Memory B cell (primary cell): ENCODE measurements at regions not wholly inside any gene's neighbourhood (a gene's known extent, or its start where the extent isn't known, plus 50 kb on each side); places are given as distances from the start of the nearest gene placed in this dataset.
A peak's percentile ranks its signal among the peaks of the same experiment; 100 is the strongest.

Experiments used
- ATAC-seq: fragments of 150-1000 bp; cut with Tn5 transposase; 2 replicates; pipeline ENCODE4 v1.10.0; 2021; ENCODE audit warnings: low read depth, mild to moderate bottlenecking, moderate library complexity
- DNase-seq, 2 donors: peaks; one replicate each; pipeline ENCODE4 v3.0.0; 2022; ENCODE audit warnings: low spot score in 2 of 2
- H3K27ac Mint-ChIP-seq: one replicate; pipeline ENCODE4 v1.8.0; 2022; ENCODE audit warnings: mild to moderate bottlenecking, moderate library complexity, mixed read lengths
- H3K27me3 Mint-ChIP-seq: one replicate; pipeline ENCODE4 v1.8.0; 2022; ENCODE audit warnings: mixed read lengths
- H3K36me3 Mint-ChIP-seq: one replicate; pipeline ENCODE4 v1.8.0; 2022; ENCODE audit warnings: mild to moderate bottlenecking, mixed read lengths
- H3K4me1 Mint-ChIP-seq: one replicate; pipeline ENCODE4 v1.8.0; 2022; ENCODE audit warnings: mixed read lengths
- H3K4me3 Mint-ChIP-seq: one replicate; pipeline ENCODE4 v1.8.0; 2022; ENCODE audit warnings: mild to moderate bottlenecking, moderate library complexity, mixed read lengths
- H3K9me3 Mint-ChIP-seq: one replicate; pipeline ENCODE4 v1.8.0; 2022; ENCODE audit warnings: mixed read lengths

- H3K36me3 Mint-ChIP-seq = no peaks in the 10 kb centered on the region
- H3K4me3 Mint-ChIP-seq = no peak overlapping the region
- no peaks in the 10 kb centered on the region for H3K9me3 Mint-ChIP-seq
- no peak for DNase-seq
- peaks cover 19% of the 10 kb centered on the region for H3K4me1 Mint-ChIP-seq
- H3K27me3 Mint-ChIP-seq = no peaks in the 10 kb centered on the region
- no peak for ATAC-seq
- H3K27ac Mint-ChIP-seq = no peak overlapping the region
Measured at GRCh38 chr14:34335968-34336367, 126.1 kb downstream of the SPTSSA start.

GRCh38 chr14:34334329-34334728, 127.7 kb downstream of the SPTSSA start:
- Mint-ChIP-seq H3K27ac (no peak overlapping the region), H3K36me3 (no peaks in the 10 kb centered on the region), H3K27me3 (no peaks in the 10 kb centered on the region), H3K4me3 (no peak overlapping the region), H3K4me1 (peaks cover 19% of the 10 kb centered on the region), H3K9me3 (no peaks in the 10 kb centered on the region)
- no peak for ATAC-seq
- no peak for DNase-seq

GRCh38 chr14:34331728-34332623, 130.1 kb downstream of the SPTSSA start:
- Mint-ChIP-seq H3K9me3 (no peaks in the 10 kb centered on the region), H3K4me1 (peaks cover 19% of the 10 kb centered on the region), H3K36me3 (no peaks in the 10 kb centered on the region), H3K4me3 (peak overlapping the region; percentile 51), H3K27ac (no peak overlapping the region), H3K27me3 (peaks cover 1% of the 10 kb centered on the region)
- DNase-seq = peak; percentile 47 to 56
- ATAC-seq = peak; percentile 81

- ATAC-seq = no peak
- H3K27ac Mint-ChIP-seq = no peak overlapping the region
- H3K4me1 Mint-ChIP-seq = peaks cover 13% of the 10 kb centered on the region
- H3K4me3 Mint-ChIP-seq = no peak overlapping the region
- no peak for DNase-seq
- no peaks in the 10 kb centered on the region for H3K36me3 Mint-ChIP-seq
- peaks cover 1% of the 10 kb centered on the region for H3K27me3 Mint-ChIP-seq
- H3K9me3 Mint-ChIP-seq = no peaks in the 10 kb centered on the region
Measured at GRCh38 chr14:34330846-34331245, 131.2 kb downstream of the SPTSSA start.

- DNase-seq (no peak), ATAC-seq (no peak)
- peaks cover 9% of the 10 kb centered on the region for H3K4me1 Mint-ChIP-seq
- no peak overlapping the region for H3K4me3 Mint-ChIP-seq
- no peaks in the 10 kb centered on the region for H3K9me3 Mint-ChIP-seq
- no peak overlapping the region for H3K27ac Mint-ChIP-seq
- H3K36me3 Mint-ChIP-seq = no peaks in the 10 kb centered on the region
- H3K27me3 Mint-ChIP-seq = peaks cover 1% of the 10 kb centered on the region
Measured at GRCh38 chr14:34329301-34329700, 132.7 kb downstream of the SPTSSA start.

- no peak for ATAC-seq
- Mint-ChIP-seq H3K36me3 (no peaks in the 10 kb centered on the region), H3K4me3 (no peak overlapping the region), H3K4me1 (peaks cover 9% of the 10 kb centered on the region), H3K27me3 (peaks cover 3% of the 10 kb centered on the region), H3K27ac (no peak overlapping the region), H3K9me3 (no peaks in the 10 kb centered on the region)
- no peak for DNase-seq
Measured at GRCh38 chr14:34328178-34328577, 133.9 kb downstream of the SPTSSA start.

- ATAC-seq (no peak), DNase-seq (no peak)
- Mint-ChIP-seq H3K27me3 (peaks cover 3% of the 10 kb centered on the region), H3K27ac (no peak overlapping the region), H3K36me3 (no peaks in the 10 kb centered on the region), H3K9me3 (no peaks in the 10 kb centered on the region), H3K4me1 (peaks cover 3% of the 10 kb centered on the region), H3K4me3 (no peak overlapping the region)
Measured at GRCh38 chr14:34325493-34325892, 136.5 kb downstream of the SPTSSA start.

- Mint-ChIP-seq H3K27me3 (peaks cover 3% of the 10 kb centered on the region), H3K9me3 (no peaks in the 10 kb centered on the region), H3K27ac (peak overlapping the region; percentile 16), H3K36me3 (no peaks in the 10 kb centered on the region), H3K4me3 (no peak overlapping the region), H3K4me1 (peaks cover 3% of the 10 kb centered on the region)
- no peak for ATAC-seq
- DNase-seq = peak in 1 of 2 donors; percentile 12
Measured at GRCh38 chr14:34324363-34324795, 137.7 kb downstream of the SPTSSA start.

GRCh38 chr14:34322940-34323418, 139.1 kb downstream of the SPTSSA start:
- H3K27me3 Mint-ChIP-seq = peaks cover 3% of the 10 kb centered on the region
- peak; percentile 74 for ATAC-seq
- H3K4me3 Mint-ChIP-seq = no peak overlapping the region
- H3K9me3 Mint-ChIP-seq = no peaks in the 10 kb centered on the region
- peaks cover 3% of the 10 kb centered on the region for H3K4me1 Mint-ChIP-seq
- H3K36me3 Mint-ChIP-seq = no peaks in the 10 kb centered on the region
- DNase-seq = peak; percentile 55 to 62
- H3K27ac Mint-ChIP-seq = no peak overlapping the region

GRCh38 chr14:34319140-34319539, 142.9 kb downstream of the SPTSSA start:
- ATAC-seq (no peak), DNase-seq (no peak)
- H3K4me3 Mint-ChIP-seq = no peak overlapping the region
- no peaks in the 10 kb centered on the region for H3K9me3 Mint-ChIP-seq
- peaks cover 9% of the 10 kb centered on the region for H3K27me3 Mint-ChIP-seq
- no peak overlapping the region for H3K27ac Mint-ChIP-seq
- H3K36me3 Mint-ChIP-seq = no peaks in the 10 kb centered on the region
- peaks cover 3% of the 10 kb centered on the region for H3K4me1 Mint-ChIP-seq

- Mint-ChIP-seq H3K27ac (no peak overlapping the region), H3K9me3 (no peaks in the 10 kb centered on the region), H3K4me3 (no peak overlapping the region), H3K27me3 (peaks cover 12% of the 10 kb centered on the region), H3K36me3 (no peaks in the 10 kb centered on the region), H3K4me1 (peaks cover 3% of the 10 kb centered on the region)
- ATAC-seq (no peak), DNase-seq (no peak)
Measured at GRCh38 chr14:34318014-34318413, 144.0 kb downstream of the SPTSSA start.

- H3K27ac Mint-ChIP-seq = no peak overlapping the region
- H3K4me1 Mint-ChIP-seq = no peaks in the 10 kb centered on the region
- ATAC-seq = no peak
- no peak for DNase-seq
- H3K36me3 Mint-ChIP-seq = no peaks in the 10 kb centered on the region
- H3K9me3 Mint-ChIP-seq = peaks cover 1% of the 10 kb centered on the region
- no peak overlapping the region for H3K4me3 Mint-ChIP-seq
- peaks cover 11% of the 10 kb centered on the region for H3K27me3 Mint-ChIP-seq
Measured at GRCh38 chr14:34310724-34311123, 151.3 kb downstream of the SPTSSA start.

GRCh38 chr14:34303811-34304210, 158.2 kb downstream of the SPTSSA start:
- no peaks in the 10 kb centered on the region for H3K4me1 Mint-ChIP-seq
- H3K27me3 Mint-ChIP-seq = peaks cover 8% of the 10 kb centered on the region
- no peak for DNase-seq
- peaks cover 1% of the 10 kb centered on the region for H3K9me3 Mint-ChIP-seq
- H3K36me3 Mint-ChIP-seq = no peaks in the 10 kb centered on the region
- no peak overlapping the region for H3K4me3 Mint-ChIP-seq
- ATAC-seq = no peak
- no peak overlapping the region for H3K27ac Mint-ChIP-seq

- DNase-seq (no peak), ATAC-seq (no peak)
- H3K27me3 Mint-ChIP-seq = peaks cover 9% of the 10 kb centered on the region
- H3K36me3 Mint-ChIP-seq = no peaks in the 10 kb centered on the region
- H3K27ac Mint-ChIP-seq = no peak overlapping the region
- H3K4me1 Mint-ChIP-seq = no peaks in the 10 kb centered on the region
- H3K4me3 Mint-ChIP-seq = no peak overlapping the region
- H3K9me3 Mint-ChIP-seq = peaks cover 1% of the 10 kb centered on the region
Measured at GRCh38 chr14:34302654-34303053, 159.4 kb downstream of the SPTSSA start.
